ENCODE measurements at regions not wholly inside any gene's neighbourhood (a gene's known extent, or its start where the extent isn't known, plus 50 kb on each side); places are given as distances from the start of the nearest gene placed in this dataset.

DNA sequence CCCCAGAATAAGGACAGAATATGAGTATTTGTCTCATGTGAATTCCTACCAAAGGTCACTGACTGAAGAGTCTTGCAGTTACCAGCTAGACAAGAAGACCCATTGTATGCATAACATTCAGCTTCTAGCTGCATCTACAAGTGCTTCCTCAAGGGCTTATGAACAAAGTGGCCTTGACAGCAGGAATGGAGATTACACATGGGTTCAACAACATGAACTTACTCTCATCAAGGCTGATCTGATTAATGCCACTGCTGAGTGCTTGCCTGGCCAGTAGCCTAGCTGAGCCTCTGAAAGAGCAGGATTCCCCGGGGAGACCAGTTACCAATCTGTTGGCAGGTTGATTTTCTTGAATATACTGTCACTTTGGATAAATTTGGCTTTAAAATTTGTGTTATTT lies 76.7 kb upstream of the CHD1 start:
- TF ChIP-seq SUZ12 (IDR thresholded peaks at IDR 0.05; ENCODE audit: extremely low read depth, insufficient read depth, insufficient read length) (no peak), YY1 (IDR thresholded peaks at IDR 0.05; ENCODE audit: insufficient read depth, insufficient read length) (no peak), ZNF274 (IDR thresholded peaks at IDR 0.05; ENCODE audit: low read depth, low read length) (no peak)
